ENCODE measurements at regions not wholly inside any gene's neighbourhood (a gene's known extent, or its start where the extent isn't known, plus 50 kb on each side); places are given as distances from the start of the nearest gene placed in this dataset.

- no peak for TF ChIP-seq EP300 (IDR thresholded peaks at IDR 0.05)
- TF ChIP-seq CTCF (IDR thresholded peaks at IDR 0.05) = no peak
- TF ChIP-seq POLR2A (IDR thresholded peaks at IDR 0.05) = no peak
- TF ChIP-seq POLR2AphosphoS5 (IDR thresholded peaks at IDR 0.05) = no peak
Observed at GRCh38 chr9:13810510-13810909, 503.4 kb downstream of the NFIB start.

Measured in suprapubic skin (tissue), 4 donors.